ENCODE measurements at regions not wholly inside any gene's neighbourhood (a gene's known extent, or its start where the extent isn't known, plus 50 kb on each side); places are given as distances from the start of the nearest gene placed in this dataset.

GRCh38 chr13:76414320-76414719 is 471.9 kb downstream of the KCTD12 start:
- TF ChIP-seq CTCF (IDR thresholded peaks at IDR 0.05; ENCODE audit: low read depth, low read length) (no peak), EZH2phosphoT487 (IDR thresholded peaks at IDR 0.05; ENCODE audit: low read depth) (no peak)
